H1 (cell line): ENCODE measurements at regions not wholly inside any gene's neighbourhood (a gene's known extent, or its start where the extent isn't known, plus 50 kb on each side); places are given as distances from the start of the nearest gene placed in this dataset.

Source experiments
- CTCF ChIA-PET: fragments of 300-600 bp; sonication (Branson Sonifier 250); formaldehyde crosslinking; loops from one replicate; lab custom pipeline; 2021; ENCODE audit not compliant: partially characterized antibody; lab: Charles Lee
- POLR2A ChIA-PET: fragments of 300-600 bp; sonication (Branson Sonifier 250); formaldehyde crosslinking; loops from one replicate; lab custom pipeline; 2021; ENCODE audit warnings: inconsistent platforms; ENCODE audit not compliant: partially characterized antibody; lab: Charles Lee
- DNase-seq, 2 experiments: peaks; one replicate each; pipeline versions ENCODE4 v3.0.0 to v3.0.0-alpha.2; 2010 to 2022; ENCODE audit warnings: low spot score in 2 of 2, low read depth in 1 of 2, mixed read lengths in 1 of 2
- FAIRE-seq: peaks from 2 replicates; lab custom pipeline; 2011; peaks lifted over from hg19 to GRCh38; lab: Jason Lieb, UNC
- H2AFZ ChIP-seq: 2 replicates; pipeline ENCODE4 v1.8.1; 2012; ENCODE audit warnings: low read length, inconsistent platforms
- H2AK5ac ChIP-seq: 2 replicates; pipeline ENCODE4 v1.6.1; 2013; ENCODE audit warnings: low read depth, low read length
- H2BK120ac ChIP-seq: replicated peaks from 2 replicates; pipeline ENCODE3; 2013; ENCODE audit warnings: low read depth, low read length, inconsistent platforms
- H2BK12ac ChIP-seq: 2 replicates; pipeline ENCODE4 v1.6.1; 2013; ENCODE audit warnings: low read depth, low read length
- H2BK15ac ChIP-seq: 2 replicates; pipeline ENCODE4 v1.6.1; 2013; ENCODE audit warnings: low read length
- H2BK20ac ChIP-seq: 2 replicates; pipeline ENCODE4 v1.6.1; 2013; ENCODE audit warnings: low read length
- H2BK5ac ChIP-seq: 2 replicates; pipeline ENCODE4 v1.6.1; 2013; ENCODE audit warnings: low read depth, low read length
- H3K14ac ChIP-seq: 2 replicates; pipeline ENCODE4 v1.6.1; 2013; ENCODE audit warnings: inconsistent platforms; ENCODE audit not compliant: insufficient read length
- H3K18ac ChIP-seq: 2 replicates; pipeline ENCODE4 v1.6.1; 2013; ENCODE audit warnings: low read length; ENCODE audit errors: extremely low read depth
- H3K23ac ChIP-seq: 2 replicates; pipeline ENCODE4 v1.6.1; 2013; ENCODE audit warnings: inconsistent platforms; ENCODE audit not compliant: insufficient read length
- H3K23me2 ChIP-seq: 2 replicates; pipeline ENCODE4 v1.6.1; 2013; ENCODE audit warnings: low read depth, low read length
- H3K27ac ChIP-seq: 2 replicates; pipeline ENCODE4 v1.6.1; 2011; ENCODE audit warnings: low read depth, low read length, inconsistent platforms
- H3K27me3 ChIP-seq, 4 experiments: replicated peaks in 1 of 4; 1 replicate in 1 of 4; 2 replicates in 3 of 4; pipeline versions ENCODE4 v1.6.1 to v1.8.1; 2011 to 2013; ENCODE audit warnings: low read length in 3 of 4, mild to moderate bottlenecking in 3 of 4, inconsistent platforms in 2 of 4, mixed read lengths in 2 of 4, moderate library complexity in 1 of 4; ENCODE audit not compliant: control insufficient read depth in 3 of 4, insufficient read depth in 3 of 4; ENCODE audit errors: extremely low read depth in 1 of 4
- H3K36me3 ChIP-seq, 4 experiments: 2 replicates each; pipeline versions ENCODE4 v1.6.1 to v1.8.1; 2011 to 2013; ENCODE audit warnings: mild to moderate bottlenecking in 4 of 4, low read length in 3 of 4, moderate library complexity in 2 of 4, control low read depth in 1 of 4, inconsistent platforms in 1 of 4; ENCODE audit not compliant: insufficient read depth in 4 of 4, control insufficient read depth in 2 of 4
- H3K4ac ChIP-seq: replicated peaks from 2 replicates; pipeline ENCODE3; 2013; ENCODE audit warnings: low read length, low read depth, mixed read lengths, inconsistent platforms; ENCODE audit not compliant: insufficient read length
- H3K4me1 ChIP-seq, 4 experiments: replicated peaks in 1 of 4; 1 replicate in 1 of 4; 2 replicates in 3 of 4; pipeline versions ENCODE4 v1.6.1 to v1.8.1; 2011 to 2013; ENCODE audit warnings: low read length in 3 of 4, inconsistent platforms in 2 of 4, mixed read lengths in 1 of 4; ENCODE audit not compliant: insufficient read depth in 4 of 4, control insufficient read depth in 3 of 4
- H3K4me2 ChIP-seq, 2 experiments: 2 replicates each; pipeline versions ENCODE4 v1.6.1 to v1.8.1; 2011 to 2013; ENCODE audit warnings: low read depth in 2 of 2, low read length in 2 of 2, control low read depth in 1 of 2, inconsistent platforms in 1 of 2, mild to moderate bottlenecking in 1 of 2; ENCODE audit not compliant: insufficient read depth in 1 of 2
- H3K4me3 ChIP-seq, 4 experiments: fragments of 200-600, 300-600 bp in 1 of 4; sonication (generic), shearing (Covaris generic), sonication (Bioruptor Twin) in 1 of 4; 2 replicates each; pipeline versions ENCODE4 v1.5.1 to v1.8.1; 2011 to 2016; ENCODE audit warnings: low read length in 4 of 4, low read depth in 3 of 4, control low read depth in 2 of 4, inconsistent platforms in 2 of 4, mild to moderate bottlenecking in 2 of 4, mixed read lengths in 1 of 4, moderate library complexity in 1 of 4; ENCODE audit not compliant: insufficient read depth in 2 of 4; ENCODE audit errors: extremely low read depth in 1 of 4
- H3K56ac ChIP-seq: replicated peaks from 2 replicates; pipeline ENCODE3; 2013; ENCODE audit warnings: low read depth, mild to moderate bottlenecking, mixed read lengths, low read length, inconsistent platforms; ENCODE audit not compliant: insufficient read length
- H3K79me1 ChIP-seq: 2 replicates; pipeline ENCODE4 v1.6.1; 2013; ENCODE audit warnings: low read depth, low read length, control low read depth
- H3K79me2 ChIP-seq, 2 experiments: 2 replicates each; pipeline versions ENCODE4 v1.6.1 to v1.8.1; 2012 to 2013; ENCODE audit warnings: low read length in 2 of 2, mild to moderate bottlenecking in 2 of 2, inconsistent platforms in 1 of 2; ENCODE audit not compliant: insufficient read depth in 2 of 2, control insufficient read depth in 1 of 2
- H3K9ac ChIP-seq, 4 experiments: replicated peaks in 1 of 4; 1 replicate in 1 of 4; 2 replicates in 3 of 4; pipeline versions ENCODE4 v1.6.1 to v1.8.1; 2011 to 2013; ENCODE audit warnings: low read depth in 3 of 4, low read length in 3 of 4, control low read depth in 2 of 4, mild to moderate bottlenecking in 2 of 4, moderate library complexity in 2 of 4, inconsistent platforms in 1 of 4; ENCODE audit errors: extremely low read depth in 1 of 4
- H3K9me3 ChIP-seq, 2 experiments: 2 replicates each; pipeline versions ENCODE4 v1.6.1 to v1.8.1; 2012 to 2013; ENCODE audit warnings: mild to moderate bottlenecking in 2 of 2, moderate library complexity in 2 of 2, control low read depth in 1 of 2, inconsistent platforms in 1 of 2, low read depth in 1 of 2, low read length in 1 of 2, mixed read lengths in 1 of 2; ENCODE audit not compliant: insufficient read depth in 2 of 2
- H4K20me1 ChIP-seq, 2 experiments: replicated peaks in 1 of 2; 2 replicates each; pipeline versions ENCODE3 to v1.8.1; 2011 to 2013; ENCODE audit warnings: inconsistent platforms in 2 of 2, low read length in 2 of 2, mild to moderate bottlenecking in 1 of 2; ENCODE audit not compliant: insufficient read depth in 2 of 2, control insufficient read depth in 1 of 2
- H4K5ac ChIP-seq: 2 replicates; pipeline ENCODE4 v1.6.1; 2013; ENCODE audit warnings: low read length, low read depth, mixed read lengths, inconsistent platforms; ENCODE audit not compliant: insufficient read length
- H4K8ac ChIP-seq: 2 replicates; pipeline ENCODE4 v1.8.0; 2013; ENCODE audit warnings: mild to moderate bottlenecking, moderate library complexity, low read length, inconsistent platforms; ENCODE audit not compliant: insufficient read depth; ENCODE audit errors: extremely low read depth
- H4K91ac ChIP-seq: replicated peaks from 2 replicates; pipeline ENCODE3; 2013; ENCODE audit warnings: low read length, mixed read lengths, inconsistent platforms; ENCODE audit not compliant: insufficient read length
- RFX5 ChIP-seq: IDR thresholded peaks from 2 replicates; pipeline ENCODE4 v1.6.1; 2011; ENCODE audit warnings: low read depth, low read length, improper control_type of control experiment, borderline replicate concordance
- TEAD4 ChIP-seq: IDR thresholded peaks from 2 replicates; pipeline ENCODE4 v1.6.1; 2012; ENCODE audit warnings: low read depth, low read length, inconsistent platforms, mixed read lengths
- WGBS, 2 experiments: shearing (Covaris generic) in 1 of 2; methylation state at CpG; one replicate each; pipeline versions ENCODE4 v1.1.6 to v1.1.7; 2013 to 2015; ENCODE audit warnings: low lambda C conversion rate in 2 of 2, mixed read lengths in 2 of 2, inconsistent platforms in 1 of 2, low coverage in 1 of 2, missing lambda C conversion rate in 1 of 2; ENCODE audit not compliant: insufficient replicate concordance in 2 of 2, insufficient coverage in 1 of 2, insufficient read length in 1 of 2; ENCODE audit errors: extremely low coverage in 1 of 2, missing lambda C conversion rate in 1 of 2; 5-methylcytosine and 5-hydroxymethylcytosine counted together

DNA sequence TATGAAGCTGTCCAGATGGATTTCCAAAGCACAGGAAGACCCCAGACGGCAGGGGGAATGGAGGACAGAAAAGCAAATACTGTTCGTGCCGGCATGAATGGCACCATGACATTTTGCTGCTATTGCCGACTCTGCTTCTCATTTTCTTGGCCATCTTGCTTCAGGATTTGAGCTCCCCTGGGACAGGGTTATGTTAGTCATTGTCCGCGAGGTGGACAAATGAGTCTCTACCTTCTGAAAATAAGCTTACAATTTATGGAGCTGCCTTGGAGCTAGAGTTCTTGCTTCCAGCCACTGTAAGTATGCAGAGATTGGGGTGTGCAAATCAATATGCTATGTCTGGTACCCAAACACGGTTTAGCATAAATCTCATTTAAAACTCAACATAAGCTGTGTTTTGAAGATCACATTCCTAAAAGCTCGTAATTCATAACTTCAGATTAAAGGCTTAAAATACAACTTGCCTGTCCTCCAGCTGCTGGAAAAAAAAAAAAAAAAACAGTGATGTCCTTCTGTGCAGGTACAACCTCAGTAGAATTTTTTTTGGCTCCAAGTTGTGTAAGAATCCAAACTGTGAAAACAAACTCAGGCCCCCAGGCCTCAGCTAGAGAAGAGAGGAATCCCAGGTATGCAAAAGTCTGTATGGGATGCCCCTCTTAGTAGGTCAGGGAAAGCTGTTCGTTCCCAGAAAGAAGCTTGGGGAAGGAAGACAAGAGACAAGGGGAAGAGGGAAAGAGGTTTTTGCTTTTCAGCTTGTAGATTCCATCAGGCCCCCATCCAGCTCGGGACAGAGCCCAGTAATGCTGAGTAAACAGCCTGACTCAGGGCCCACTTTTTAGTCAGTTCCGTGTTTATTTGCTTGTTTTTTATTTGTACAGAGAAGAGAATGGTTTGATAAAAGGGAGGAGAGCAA, 184.2 kb upstream of the FOXA2 start:
- H2BK15ac ChIP-seq: no peak overlapping the region
- no peak overlapping the region for H2BK120ac ChIP-seq
- CTCF ChIA-PET: interaction anchor here (0.8 to 2.1 kb wide), 7 partner anchors 13 to 477 kb away, joined by 3 to 5 read pairs (median 4); no protein-coding TSS in a partner anchor
- H4K20me1 ChIP-seq: no peaks in the 10 kb centered on the region
- H3K9ac ChIP-seq: no peak overlapping the region
- no peaks in the 10 kb centered on the region for H3K27me3 ChIP-seq
- POLR2A ChIA-PET: no interaction called here
- no peaks in the 10 kb centered on the region for H3K9me3 ChIP-seq
- H4K8ac ChIP-seq: no peak overlapping the region
- H3K4me1 ChIP-seq: no peaks in the 10 kb centered on the region
- H3K79me1 ChIP-seq: no peaks in the 10 kb centered on the region
- no peak overlapping the region for H3K4ac ChIP-seq
- H2BK20ac ChIP-seq: no peak overlapping the region
- no peak overlapping the region for H2BK5ac ChIP-seq
- H2BK12ac ChIP-seq: no peak overlapping the region
- H2AFZ ChIP-seq: no peak overlapping the region
- FAIRE-seq (peak; percentile 13), DNase-seq (no peak)
- TF ChIP-seq TEAD4 (0 out of 2 replicates have a peak, but pooled peaks have one; percentile 30), RFX5 (no peak)
- no peak overlapping the region for H2AK5ac ChIP-seq
- 82% methylated on average over 11 of the region's 11 CpGs; no CpG with 5 or more reads in 1 of the 2 experiments for WGBS, 2 experiments
- no peaks in the 10 kb centered on the region for H3K23me2 ChIP-seq
- H3K79me2 ChIP-seq: no peaks in the 10 kb centered on the region
- H3K36me3 ChIP-seq: no peaks in the 10 kb centered on the region
- no peak overlapping the region for H4K91ac ChIP-seq
- no peak overlapping the region for H3K4me3 ChIP-seq
- no peak overlapping the region for H3K23ac ChIP-seq
- no peak overlapping the region for H3K14ac ChIP-seq
- H3K27ac ChIP-seq: no peak overlapping the region
- no peak overlapping the region; the same call in 1 of the 2 replicates for H3K18ac ChIP-seq
- H3K4me2 ChIP-seq: no peak overlapping the region
- no peak overlapping the region for H4K5ac ChIP-seq
- H3K56ac ChIP-seq: no peak overlapping the region
